Lung microvascular endothelial cell (primary cell): ENCODE measurements at regions not wholly inside any gene's neighbourhood (a gene's known extent, or its start where the extent isn't known, plus 50 kb on each side); places are given as distances from the start of the nearest gene placed in this dataset.
A peak's percentile ranks its signal among the peaks of the same experiment; 100 is the strongest.
"Not testable (repeated sequence)": the region's sequence is repeated elsewhere in the genome, so short reads cannot be mapped to it uniquely, and the experiment has no call there.

ENCODE experiments used
- DNase-seq, 2 donors: peaks; one replicate each; pipeline versions ENCODE4 v3.0.0 to v3.0.0-alpha.2; 2010; ENCODE audit warnings: low read depth in 2 of 2

- no peak for DNase-seq
Observed at GRCh38 chr9:96067004-96067403, 191.5 kb downstream of the ERCC6L2 start.

GRCh38 chr9:96065482-96066251, 190.2 kb downstream of the ERCC6L2 start:
- no peak for DNase-seq

- no peak for DNase-seq
Observed at GRCh38 chr9:96064826-96065481, 189.5 kb downstream of the ERCC6L2 start.

GRCh38 chr9:96062854-96063253, 187.4 kb downstream of the ERCC6L2 start:
- DNase-seq, result no peak

GRCh38 chr9:96062031-96062430, 186.5 kb downstream of the ERCC6L2 start:
- no peak for DNase-seq

- peak; percentile 68 to 79 for DNase-seq
Observed at GRCh38 chr9:96061293-96061987, 185.9 kb downstream of the ERCC6L2 start.

- no peak for DNase-seq
Observed at GRCh38 chr9:96058218-96058617, 182.7 kb downstream of the ERCC6L2 start.

- DNase-seq, result no peak
Observed at GRCh38 chr9:96057155-96057554, 181.7 kb downstream of the ERCC6L2 start.

- DNase-seq, result no peak
Observed at GRCh38 chr9:96056226-96056625, 180.7 kb downstream of the ERCC6L2 start.

- not testable (repeated sequence) for DNase-seq
Observed at GRCh38 chr9:96054248-96054647, 178.8 kb downstream of the ERCC6L2 start.

- no peak for DNase-seq
Observed at GRCh38 chr9:96052686-96053085, 177.2 kb downstream of the ERCC6L2 start.

- DNase-seq, result no peak
Observed at GRCh38 chr9:96051423-96051822, 175.9 kb downstream of the ERCC6L2 start.

- DNase-seq, result no peak
Observed at GRCh38 chr9:96050861-96051155, 175.3 kb downstream of the ERCC6L2 start.

GRCh38 chr9:96050048-96050860, 174.8 kb downstream of the ERCC6L2 start:
- no peak for DNase-seq

- no peak for DNase-seq
Observed at GRCh38 chr9:96048956-96049831, 173.7 kb downstream of the ERCC6L2 start.

GRCh38 chr9:96048104-96048955, 172.8 kb downstream of the ERCC6L2 start:
- peak; percentile 29 to 73 for DNase-seq

- DNase-seq, result no peak
Observed at GRCh38 chr9:96047741-96048103, 172.2 kb downstream of the ERCC6L2 start.

GRCh38 chr9:96047116-96047639, 171.7 kb downstream of the ERCC6L2 start:
- no peak for DNase-seq

- DNase-seq, result no peak
Observed at GRCh38 chr9:96045811-96046210, 170.3 kb downstream of the ERCC6L2 start.

- no peak for DNase-seq
Observed at GRCh38 chr9:96044401-96044800, 168.9 kb downstream of the ERCC6L2 start.
